GM18505 (cell line): ENCODE measurements at regions not wholly inside any gene's neighbourhood (a gene's known extent, or its start where the extent isn't known, plus 50 kb on each side); places are given as distances from the start of the nearest gene placed in this dataset.
A peak's percentile ranks its signal among the peaks of the same experiment; 100 is the strongest.

Experiments
- ATAC-seq: cut with Tn5 transposase; IDR thresholded peaks from one replicate; pipeline ENCODE4 v1.9.1; 2021; ENCODE audit not compliant: unreplicated experiment
- POLR2A ChIP-seq: IDR thresholded peaks from 4 replicates; pipeline ENCODE4 v1.6.1; 2011; ENCODE audit warnings: borderline replicate concordance; ENCODE audit not compliant: insufficient read depth, insufficient read length; ENCODE audit errors: extremely low read depth

GRCh38 chr12:92226961-92227360, 81.3 kb upstream of the BTG1 start:
- no peak for TF ChIP-seq POLR2A
- ATAC-seq = no peak

- ATAC-seq = no peak
- TF ChIP-seq POLR2A = no peak
These were observed 80.5 kb upstream of the BTG1 start for GRCh38 chr12:92226071-92226661.

GRCh38 chr12:92224685-92225331, 79.2 kb upstream of the BTG1 start:
- no peak for ATAC-seq
- TF ChIP-seq POLR2A = no peak

GRCh38 chr12:92223481-92223880, 77.8 kb upstream of the BTG1 start:
- ATAC-seq = no peak

DNA sequence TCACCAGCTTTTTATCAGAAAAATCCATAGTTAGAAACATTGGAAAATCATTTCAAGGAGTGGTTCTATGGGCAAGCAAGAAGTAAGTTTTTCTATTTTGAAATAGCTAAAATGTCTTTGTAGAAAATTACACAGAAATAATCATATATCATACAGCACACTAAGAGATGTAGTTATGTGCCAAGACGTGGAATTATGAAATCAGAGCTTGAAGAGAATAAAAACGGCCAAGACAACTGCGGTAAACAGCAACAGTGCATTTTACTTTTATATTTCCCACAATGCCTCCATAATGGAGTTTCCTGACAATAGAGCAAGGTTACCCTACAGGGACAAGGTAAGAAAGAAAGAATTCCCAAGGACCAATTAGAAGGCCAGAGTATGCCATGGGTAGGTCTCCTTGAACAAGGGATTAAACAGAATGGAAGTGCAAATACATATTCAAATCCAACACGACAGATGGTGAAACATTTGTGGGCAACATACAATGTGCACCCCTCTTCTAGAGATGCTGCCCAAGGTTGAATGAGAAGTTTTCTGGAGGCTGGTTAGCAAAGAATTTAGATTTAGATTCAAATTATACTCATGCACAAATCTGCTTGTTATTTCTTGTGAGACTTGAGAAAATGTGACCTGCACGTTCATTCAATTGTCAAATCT, 76.1 kb upstream of the BTG1 start:
- no peak for TF ChIP-seq POLR2A
- no peak for ATAC-seq

More at GRCh38 chr12:92223481-92223880, 77.8 kb upstream of the BTG1 start:
- TF ChIP-seq POLR2A = no peak

GRCh38 chr12:92218394-92219077, 72.9 kb upstream of the BTG1 start:
- no peak for TF ChIP-seq POLR2A
- ATAC-seq = no peak

DNA sequence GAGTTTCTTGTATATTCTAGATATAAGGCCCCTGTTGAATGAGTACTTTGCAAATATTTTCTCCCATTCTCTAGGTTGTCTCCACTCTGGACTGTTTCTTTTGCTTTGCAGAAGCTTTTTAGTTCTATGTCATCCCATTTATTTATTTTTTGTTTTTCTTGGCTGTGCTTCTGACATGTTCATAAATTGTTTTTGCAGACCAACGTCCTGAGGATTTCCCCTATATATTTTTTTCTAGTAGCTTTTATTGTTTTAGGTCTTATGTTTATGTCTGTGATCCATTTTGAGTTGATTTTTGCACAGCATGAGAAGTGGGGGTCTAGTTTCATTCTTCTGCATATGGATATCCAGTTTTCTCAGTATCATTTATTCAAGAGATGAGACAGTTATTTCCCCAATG, 70.4 kb upstream of the BTG1 start:
- no peak for ATAC-seq

GRCh38 chr12:92215358-92215757, 69.7 kb upstream of the BTG1 start:
- ATAC-seq = no peak
- no peak for TF ChIP-seq POLR2A

More for the DNA sequence above, 70.4 kb upstream of the BTG1 start:
- no peak for TF ChIP-seq POLR2A

DNA sequence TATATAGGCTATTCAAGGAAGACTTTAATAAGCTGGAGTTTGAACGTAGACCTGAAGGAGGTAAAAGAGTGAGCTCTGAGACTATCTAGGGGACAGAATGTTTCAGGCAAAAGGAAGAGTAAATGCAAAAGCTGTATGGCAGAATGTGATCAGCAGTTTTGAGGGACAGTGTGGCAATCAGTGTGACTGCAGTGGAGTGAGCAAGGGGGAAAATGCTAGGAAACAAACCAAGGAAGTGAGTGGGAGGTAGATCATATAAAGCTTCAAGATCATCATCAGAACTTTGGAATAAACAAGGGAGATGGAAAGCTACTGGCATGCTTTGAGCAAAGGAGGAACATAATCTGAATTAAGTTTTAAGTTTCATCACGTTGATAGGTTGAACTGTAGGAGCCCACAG, 67.5 kb upstream of the BTG1 start:
- no peak for TF ChIP-seq POLR2A
- ATAC-seq = no peak

DNA sequence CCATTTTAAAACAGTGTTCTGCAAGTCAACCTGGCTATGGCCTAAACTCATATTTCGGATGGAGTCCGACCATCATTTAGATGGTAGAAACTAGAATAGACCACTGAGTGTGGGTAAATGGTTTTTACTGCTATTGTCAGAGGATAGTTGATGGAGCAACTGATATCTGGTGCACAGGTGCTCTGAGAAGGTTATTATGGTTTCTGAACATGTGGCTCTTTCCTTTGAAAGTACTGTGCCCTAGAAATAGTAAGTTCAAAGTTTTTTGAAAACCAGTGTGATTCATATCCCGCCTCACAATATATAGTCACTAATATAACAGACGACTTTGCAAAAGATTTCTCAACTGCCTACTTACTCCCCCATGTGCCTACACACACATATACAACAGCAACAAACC, 64.4 kb upstream of the BTG1 start:
- no peak for TF ChIP-seq POLR2A
- no peak for ATAC-seq

DNA sequence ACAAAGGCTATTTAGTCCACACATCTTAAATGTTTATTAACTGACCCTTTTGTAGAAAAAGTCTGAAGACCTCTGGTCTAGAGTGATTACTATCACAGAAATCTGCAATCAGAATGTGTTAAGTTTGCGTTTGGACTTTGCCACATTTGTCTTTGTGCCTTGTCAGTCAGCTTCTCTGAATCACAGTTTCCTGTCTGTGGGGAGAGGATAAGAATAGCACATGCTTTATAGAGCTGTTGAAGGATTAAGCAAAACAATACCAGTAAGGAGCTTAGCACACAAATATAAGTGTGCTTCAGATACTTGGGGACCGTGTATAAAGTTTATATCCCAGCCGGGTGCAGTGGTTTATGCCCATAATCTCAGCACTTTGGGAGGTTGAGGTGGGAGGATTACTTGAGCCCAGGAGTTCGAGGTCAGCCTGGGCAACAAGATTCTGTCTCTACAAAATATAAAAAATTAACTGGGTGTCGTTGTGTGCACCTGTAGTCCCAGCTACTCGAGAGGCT, 63.0 kb upstream of the BTG1 start:
- ATAC-seq = peak; percentile 65
- peak; percentile 24 for TF ChIP-seq POLR2A

DNA sequence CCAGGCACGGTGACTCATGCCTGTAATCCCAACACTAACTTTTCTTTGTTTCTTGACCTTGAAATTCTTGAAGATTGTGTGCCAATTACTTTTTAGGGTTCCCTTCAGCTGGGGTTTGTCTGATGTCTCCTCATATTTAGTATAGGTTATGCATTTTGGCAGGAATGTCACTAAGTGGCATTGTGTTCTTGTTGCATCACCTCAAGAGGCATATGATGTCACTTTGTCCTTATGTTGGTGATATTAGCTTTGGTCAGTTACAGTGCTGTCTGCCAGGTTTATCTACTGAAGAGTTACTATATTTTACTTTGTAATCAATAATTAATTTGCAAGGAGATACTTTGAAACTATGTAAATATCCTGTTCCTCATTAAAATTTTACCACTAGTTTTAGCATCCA, 61.0 kb upstream of the BTG1 start:
- TF ChIP-seq POLR2A = no peak
- no peak for ATAC-seq

GRCh38 chr12:92206011-92206410, 60.4 kb upstream of the BTG1 start:
- no peak for ATAC-seq

More at GRCh38 chr12:92206011-92206410, 60.4 kb upstream of the BTG1 start:
- no peak for TF ChIP-seq POLR2A
